Loucy (cell line): ENCODE measurements at regions not wholly inside any gene's neighbourhood (a gene's known extent, or its start where the extent isn't known, plus 50 kb on each side); places are given as distances from the start of the nearest gene placed in this dataset.

Source experiments
- H2AFZ ChIP-seq: fragments of 200-600 bp; sonication (generic); 2 replicates; pipeline ENCODE4 v1.6.0; 2016; ENCODE audit warnings: antibody characterized with exemption, mild to moderate bottlenecking, low read length, moderate library complexity
- H3F3A ChIP-seq: fragments of 200-600 bp; 2 replicates; pipeline ENCODE4 v1.6.0; 2016; ENCODE audit warnings: antibody characterized with exemption, low read depth, mild to moderate bottlenecking
- H3K27me3 ChIP-seq: fragments of 200-600 bp; sonication (generic); 2 replicates; pipeline ENCODE4 v1.6.1; 2014; ENCODE audit warnings: low read length, mild to moderate bottlenecking; ENCODE audit not compliant: insufficient read depth, poor library complexity, severe bottlenecking
- H3K36me3 ChIP-seq: fragments of 200-600 bp; sonication (generic); 2 replicates; pipeline ENCODE4 v1.6.1; 2016; ENCODE audit warnings: low read length; ENCODE audit not compliant: insufficient read depth
- H3K4me1 ChIP-seq: fragments of 200-600 bp; sonication (generic); 2 replicates; pipeline ENCODE4 v1.5.1; 2014; ENCODE audit warnings: low read length, mild to moderate bottlenecking; ENCODE audit not compliant: insufficient read depth, poor library complexity, severe bottlenecking
- H3K4me2 ChIP-seq: fragments of 200-600 bp; sonication (generic); 2 replicates; pipeline ENCODE4 v1.6.0; 2014; ENCODE audit warnings: antibody characterized with exemption, low read length, low read depth, mild to moderate bottlenecking; ENCODE audit not compliant: poor library complexity, severe bottlenecking
- H3K4me3 ChIP-seq: fragments of 200-600 bp; sonication (generic); 2 replicates; pipeline ENCODE4 v1.5.1; 2014; ENCODE audit warnings: low read length, mild to moderate bottlenecking, mixed read lengths; ENCODE audit not compliant: poor library complexity, severe bottlenecking
- H3K79me2 ChIP-seq: fragments of 200-600 bp; sonication (generic); 2 replicates; pipeline ENCODE4 v1.6.1; 2014; ENCODE audit warnings: low read length; ENCODE audit not compliant: insufficient read depth
- H3K9ac ChIP-seq: fragments of 200-600 bp; sonication (generic); 2 replicates; pipeline ENCODE4 v1.6.0; 2014; ENCODE audit warnings: mild to moderate bottlenecking, low read depth, low read length, moderate library complexity; ENCODE audit not compliant: poor library complexity, severe bottlenecking
- H3K9me2 ChIP-seq: fragments of 200-600 bp; sonication (generic); replicated peaks from 2 replicates; pipeline ENCODE4 v1.6.1; 2016; ENCODE audit warnings: low read depth, low read length, mixed read lengths
- H3K9me3 ChIP-seq: fragments of 200-600 bp; sonication (generic); 2 replicates; pipeline ENCODE4 v1.6.1; 2014; ENCODE audit warnings: mild to moderate bottlenecking, antibody characterized with exemption, low read length, low read depth; ENCODE audit not compliant: insufficient read depth
- H4K20me1 ChIP-seq: fragments of 200-600 bp; sonication (generic); 2 replicates; pipeline ENCODE4 v1.6.0; 2014; ENCODE audit warnings: antibody characterized with exemption, low read length, mild to moderate bottlenecking; ENCODE audit not compliant: insufficient read depth, poor library complexity, severe bottlenecking
- EZH2phosphoT487 ChIP-seq: fragments of 200-600 bp; IDR thresholded peaks from 2 replicates; pipeline ENCODE4 v1.6.1; 2018; ENCODE audit warnings: antibody characterized with exemption, mild to moderate bottlenecking, moderate library complexity, borderline replicate concordance
- TF ChIP-seq, protein P1 (sequence below): fragments of 200-600 bp; sonication (generic); conservative IDR thresholded peaks from 2 replicates; pipeline ENCODE4 v1.5.1; 2014; ENCODE audit warnings: mild to moderate bottlenecking, antibody characterized with exemption, low read length

DNA sequence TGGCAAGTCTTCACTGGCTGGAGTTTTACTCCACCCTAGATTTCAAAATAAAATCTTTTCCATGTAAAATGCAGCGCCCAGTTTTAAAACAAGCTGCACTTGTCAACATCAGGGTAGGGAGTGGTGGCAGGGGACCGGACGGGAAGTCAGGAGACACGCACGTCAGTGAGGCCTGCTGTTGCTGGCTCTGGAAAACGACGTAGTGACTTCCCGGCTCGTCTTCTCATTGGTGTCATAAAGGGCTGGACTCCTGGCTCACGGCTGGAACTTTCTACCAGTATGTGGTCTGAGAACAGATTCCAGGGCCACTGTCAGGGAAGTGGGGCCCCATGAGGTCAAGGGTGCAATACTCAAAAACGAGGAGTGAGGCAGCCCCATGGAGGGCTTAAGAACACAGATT lies 64.2 kb upstream of the FOXN3 start:
- H3K36me3 ChIP-seq = peaks cover 13% of the 10 kb centered on the region; the same call in 1 of the 2 replicates
- H2AFZ ChIP-seq = no peak overlapping the region
- H3K79me2 ChIP-seq = no peaks in the 10 kb centered on the region
- no peaks in the 10 kb centered on the region for H3K27me3 ChIP-seq
- H3K9me3 ChIP-seq = no peaks in the 10 kb centered on the region
- no peak overlapping the region for H3K4me2 ChIP-seq
- no peaks in the 10 kb centered on the region for H3K9me2 ChIP-seq
- H3K9ac ChIP-seq = no peak overlapping the region
- H3F3A ChIP-seq = no peaks in the 10 kb centered on the region
- no peaks in the 10 kb centered on the region for H4K20me1 ChIP-seq
- no peak for TF ChIP-seq EZH2phosphoT487
- TF ChIP-seq, protein P1, sequence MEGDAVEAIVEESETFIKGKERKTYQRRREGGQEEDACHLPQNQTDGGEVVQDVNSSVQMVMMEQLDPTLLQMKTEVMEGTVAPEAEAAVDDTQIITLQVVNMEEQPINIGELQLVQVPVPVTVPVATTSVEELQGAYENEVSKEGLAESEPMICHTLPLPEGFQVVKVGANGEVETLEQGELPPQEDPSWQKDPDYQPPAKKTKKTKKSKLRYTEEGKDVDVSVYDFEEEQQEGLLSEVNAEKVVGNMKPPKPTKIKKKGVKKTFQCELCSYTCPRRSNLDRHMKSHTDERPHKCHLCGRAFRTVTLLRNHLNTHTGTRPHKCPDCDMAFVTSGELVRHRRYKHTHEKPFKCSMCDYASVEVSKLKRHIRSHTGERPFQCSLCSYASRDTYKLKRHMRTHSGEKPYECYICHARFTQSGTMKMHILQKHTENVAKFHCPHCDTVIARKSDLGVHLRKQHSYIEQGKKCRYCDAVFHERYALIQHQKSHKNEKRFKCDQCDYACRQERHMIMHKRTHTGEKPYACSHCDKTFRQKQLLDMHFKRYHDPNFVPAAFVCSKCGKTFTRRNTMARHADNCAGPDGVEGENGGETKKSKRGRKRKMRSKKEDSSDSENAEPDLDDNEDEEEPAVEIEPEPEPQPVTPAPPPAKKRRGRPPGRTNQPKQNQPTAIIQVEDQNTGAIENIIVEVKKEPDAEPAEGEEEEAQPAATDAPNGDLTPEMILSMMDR = no peak
- H3K4me1 ChIP-seq = no peaks in the 10 kb centered on the region
- H3K4me3 ChIP-seq = no peak overlapping the region

DNA sequence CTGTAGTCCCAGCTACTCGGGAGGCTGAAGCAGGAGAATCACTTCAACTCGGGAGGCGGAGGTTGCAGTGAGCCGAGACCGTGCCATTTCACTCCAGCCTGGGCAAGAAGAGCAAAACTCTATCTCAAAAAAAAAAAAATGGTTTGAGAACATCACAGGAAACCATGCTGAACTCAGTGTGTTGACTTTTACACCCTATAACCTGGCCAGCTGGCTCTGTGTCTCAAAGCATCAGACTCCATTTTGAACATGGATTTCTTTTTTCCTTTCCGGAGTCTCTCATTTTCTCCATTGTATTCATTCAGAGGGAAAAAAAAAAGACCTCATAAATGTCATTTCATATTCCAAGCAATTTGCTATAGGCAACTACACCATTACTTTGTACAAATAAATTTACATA lies 63.2 kb upstream of the FOXN3 start:
- Histone ChIP-seq H3F3A (no peaks in the 10 kb centered on the region), H3K36me3 (peaks cover 13% of the 10 kb centered on the region; the same call in 1 of the 2 replicates), H3K4me2 (no peak overlapping the region), H3K27me3 (no peaks in the 10 kb centered on the region), H3K4me3 (no peak overlapping the region), H3K9me3 (no peaks in the 10 kb centered on the region), H3K79me2 (no peaks in the 10 kb centered on the region), H3K4me1 (no peaks in the 10 kb centered on the region), H2AFZ (no peak overlapping the region), H3K9ac (no peak overlapping the region), H4K20me1 (no peaks in the 10 kb centered on the region), H3K9me2 (no peaks in the 10 kb centered on the region)
- TF ChIP-seq, protein P1 = no peak
- no peak for TF ChIP-seq EZH2phosphoT487

DNA sequence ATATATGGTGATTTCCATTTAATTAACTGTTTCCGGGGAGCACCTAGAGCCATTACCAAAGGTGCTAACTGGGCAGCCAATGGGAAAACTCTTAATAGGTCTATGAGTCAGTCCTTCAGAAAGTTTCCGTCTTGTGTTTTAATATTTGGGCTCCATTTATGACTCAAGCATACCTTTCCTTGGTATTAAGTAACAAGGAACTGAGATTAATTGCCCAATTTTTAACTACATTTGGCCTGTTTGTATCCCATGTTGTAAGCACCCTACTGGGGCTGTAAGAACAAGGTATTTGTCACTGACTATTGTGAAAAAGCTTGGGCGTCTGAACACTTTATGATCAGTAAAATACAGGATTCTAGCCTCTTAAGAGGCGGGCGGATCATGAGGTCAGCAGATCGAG lies 62.8 kb upstream of the FOXN3 start:
- Histone ChIP-seq H3K36me3 (peaks cover 13% of the 10 kb centered on the region; the same call in 1 of the 2 replicates), H3K9ac (no peak overlapping the region), H3K9me3 (no peaks in the 10 kb centered on the region), H2AFZ (no peak overlapping the region), H3K79me2 (no peaks in the 10 kb centered on the region), H3K27me3 (no peaks in the 10 kb centered on the region), H3K4me3 (no peak overlapping the region), H3K4me1 (no peaks in the 10 kb centered on the region), H4K20me1 (no peaks in the 10 kb centered on the region), H3F3A (no peaks in the 10 kb centered on the region), H3K4me2 (no peak overlapping the region), H3K9me2 (no peaks in the 10 kb centered on the region)
- TF ChIP-seq, protein P1 = no peak
